Fibroblast of lung (primary cell): ENCODE measurements at regions not wholly inside any gene's neighbourhood (a gene's known extent, or its start where the extent isn't known, plus 50 kb on each side); places are given as distances from the start of the nearest gene placed in this dataset.
"Not testable (repeated sequence)": the region's sequence is repeated elsewhere in the genome, so short reads cannot be mapped to it uniquely, and the experiment has no call there.

Source experiments
- DNase-seq, 2 donors: peaks; one replicate each; pipeline versions ENCODE4 v3.0.0 to v3.0.0-alpha.2; 2010; ENCODE audit warnings: low read depth in 2 of 2
- H2AFZ ChIP-seq: 2 replicates; pipeline ENCODE4 v1.5.1; 2012; ENCODE audit warnings: low read length, control low read depth, inconsistent platforms
- H3K27ac ChIP-seq: 2 replicates; pipeline ENCODE4 v1.5.1; 2011; ENCODE audit warnings: low read length, control low read depth; ENCODE audit not compliant: insufficient read depth
- H3K27me3 ChIP-seq: 2 replicates; pipeline ENCODE4 v1.5.1; 2011; ENCODE audit warnings: mild to moderate bottlenecking, low read length; ENCODE audit not compliant: control insufficient read depth, insufficient read depth
- H3K36me3 ChIP-seq: 2 replicates; pipeline ENCODE4 v1.5.1; 2011; ENCODE audit warnings: low read length; ENCODE audit not compliant: control insufficient read depth, insufficient read depth
- H3K4me1 ChIP-seq: 2 replicates; pipeline ENCODE4 v1.5.1; 2011; ENCODE audit warnings: low read length; ENCODE audit not compliant: control insufficient read depth, insufficient read depth; ENCODE audit errors: extremely low read depth
- H3K4me2 ChIP-seq: 2 replicates; pipeline ENCODE4 v1.5.1; 2011; ENCODE audit warnings: low read length, control low read depth; ENCODE audit not compliant: insufficient read depth; ENCODE audit errors: extremely low read depth
- H3K4me3 ChIP-seq, 4 experiments: fragments of 200-600 bp in 1 of 4; sonication (generic) in 1 of 4; replicated peaks in 1 of 4; 2 replicates each; pipeline ENCODE4 v1.5.1; 2011 to 2016; ENCODE audit warnings: low read length in 4 of 4, low read depth in 3 of 4, mild to moderate bottlenecking in 3 of 4, control low read depth in 2 of 4, inconsistent platforms in 1 of 4, mixed read lengths in 1 of 4; ENCODE audit not compliant: insufficient read depth in 1 of 4; ENCODE audit errors: control extremely low read depth in 1 of 4
- H3K79me2 ChIP-seq: 2 replicates; pipeline ENCODE4 v1.5.1; 2012; ENCODE audit warnings: mild to moderate bottlenecking, low read length, inconsistent platforms; ENCODE audit not compliant: control insufficient read depth, insufficient read depth
- H3K9ac ChIP-seq: 2 replicates; pipeline ENCODE4 v1.5.1; 2011; ENCODE audit warnings: mild to moderate bottlenecking, low read length, control low read depth; ENCODE audit not compliant: insufficient read depth
- H3K9me3 ChIP-seq: 2 replicates; pipeline ENCODE4 v1.5.1; 2012; ENCODE audit warnings: low read depth, low read length; ENCODE audit not compliant: control insufficient read depth, insufficient read depth
- H4K20me1 ChIP-seq: 2 replicates; pipeline ENCODE4 v1.5.1; 2011; ENCODE audit warnings: low read length; ENCODE audit not compliant: control insufficient read depth, insufficient read depth; ENCODE audit errors: extremely low read depth
- CTCF ChIP-seq, 2 donors: IDR thresholded peaks in 1 of 2; conservative IDR thresholded peaks in 1 of 2; 1 replicate in 1 of 2; 2 replicates in 1 of 2; pipeline ENCODE4 v1.5.1; 2011 to 2012; ENCODE audit warnings: low read length in 2 of 2, control low read depth in 1 of 2, inconsistent platforms in 1 of 2, low read depth in 1 of 2, mild to moderate bottlenecking in 1 of 2
- EZH2 ChIP-seq: IDR thresholded peaks from 2 replicates; pipeline ENCODE4 v1.5.1; 2012; ENCODE audit warnings: low read length, control low read depth, mild to moderate bottlenecking; ENCODE audit errors: missing control alignments

DNA sequence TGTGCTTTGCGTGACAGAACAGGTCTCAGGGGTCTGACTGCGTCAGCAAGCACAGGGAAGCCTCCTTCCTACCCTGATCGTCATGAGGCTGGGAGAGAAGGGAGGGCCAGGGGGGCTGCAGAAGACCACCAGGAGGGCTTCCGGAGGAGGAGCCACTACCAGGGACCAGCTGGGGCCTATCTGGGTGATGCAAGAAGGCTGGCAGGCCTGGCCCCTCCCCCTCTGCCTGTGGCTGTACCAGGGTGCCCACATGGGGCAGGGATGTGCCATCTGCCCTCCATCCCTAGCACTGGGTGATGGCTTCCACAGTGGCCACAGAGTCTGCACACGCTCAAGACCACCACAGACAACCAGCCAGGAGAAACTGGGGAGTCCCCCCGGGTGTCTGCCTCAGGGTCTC, 116.4 kb upstream of the NKX1-1 start:
- Histone ChIP-seq H3K9ac (no peak overlapping the region), H4K20me1 (no peaks in the 10 kb centered on the region), H2AFZ (no peak overlapping the region), H3K4me2 (no peak overlapping the region), H3K4me1 (no peaks in the 10 kb centered on the region), H3K36me3 (no peaks in the 10 kb centered on the region), H3K79me2 (no peaks in the 10 kb centered on the region), H3K27ac (no peak overlapping the region), H3K4me3 (no peak overlapping the region), H3K9me3 (no peaks in the 10 kb centered on the region), H3K27me3 (peaks cover 7% of the 10 kb centered on the region)
- TF ChIP-seq CTCF (conservative IDR thresholded peaks at IDR 0.05 in 1 of 2, IDR thresholded peaks at IDR 0.05 in 1 of 2; ENCODE audit: low read depth in 1 of 2, low read length in 2 of 2) (no peak), EZH2 (no peak)
- no peak for DNase-seq

GRCh38 chr4:1521821-1522361, 115.6 kb upstream of the NKX1-1 start:
- Histone ChIP-seq H3K27ac (no peak overlapping the region), H3K4me3 (no peak overlapping the region), H4K20me1 (no peaks in the 10 kb centered on the region), H3K9ac (no peak overlapping the region), H3K27me3 (peaks cover 13% of the 10 kb centered on the region), H3K79me2 (no peaks in the 10 kb centered on the region), H2AFZ (no peak overlapping the region), H3K9me3 (no peaks in the 10 kb centered on the region), H3K36me3 (no peaks in the 10 kb centered on the region), H3K4me1 (no peaks in the 10 kb centered on the region), H3K4me2 (no peak overlapping the region)
- DNase-seq = no peak
- TF ChIP-seq CTCF (conservative IDR thresholded peaks at IDR 0.05 in 1 of 2, IDR thresholded peaks at IDR 0.05 in 1 of 2; ENCODE audit: low read depth in 1 of 2, low read length in 2 of 2) = no peak
- TF ChIP-seq EZH2 = no peak

- TF ChIP-seq EZH2 = peak; percentile 55
- H3K27ac ChIP-seq, H3K4me1 ChIP-seq, H2AFZ ChIP-seq, H3K9ac ChIP-seq, H3K4me2 ChIP-seq, H4K20me1 ChIP-seq, H3K36me3 ChIP-seq, H3K79me2 ChIP-seq, H3K4me3 ChIP-seq, H3K9me3 ChIP-seq: not testable (repeated sequence)
- DNase-seq = peak; percentile 1 to 7
- peaks cover 15% of the 10 kb centered on the region for H3K27me3 ChIP-seq
These were observed 114.7 kb upstream of the NKX1-1 start for GRCh38 chr4:1520795-1521576.
